ENCODE measurements at regions not wholly inside any gene's neighbourhood (a gene's known extent, or its start where the extent isn't known, plus 50 kb on each side); places are given as distances from the start of the nearest gene placed in this dataset.

- TF ChIP-seq CTCF (IDR thresholded peaks at IDR 0.05 in 4 of 5, conservative IDR thresholded peaks at IDR 0.05 in 1 of 5) (no peak), POLR2A (IDR thresholded peaks at IDR 0.05) (no peak)
Measured at GRCh38 chr7:156463280-156463679, 177.3 kb upstream of the RNF32 start.

Data from gastrocnemius medialis (tissue), 4 donors.